Neural progenitor cell (in vitro differentiated cells): ENCODE measurements at regions not wholly inside any gene's neighbourhood (a gene's known extent, or its start where the extent isn't known, plus 50 kb on each side); places are given as distances from the start of the nearest gene placed in this dataset.

Experiments used
- DNase-seq: peaks from one replicate; pipeline ENCODE4 v3.0.0-alpha.2; 2016; ENCODE audit warnings: low spot score
- H2AFZ ChIP-seq: fragments of 200-600 bp; sonication (generic); replicated peaks from 2 replicates; pipeline ENCODE4 v1.6.1; 2016; ENCODE audit warnings: antibody characterized with exemption
- H3F3A ChIP-seq: fragments of 200-600 bp; sonication (generic); 2 replicates; pipeline ENCODE4 v1.6.1; 2016; ENCODE audit warnings: antibody characterized with exemption, low read depth
- H3K27ac ChIP-seq: fragments of 200-600 bp; sonication (generic); 2 replicates; pipeline ENCODE4 v1.5.1; 2016; ENCODE audit warnings: mild to moderate bottlenecking
- H3K27me3 ChIP-seq: fragments of 200-600 bp; sonication (generic); 2 replicates; pipeline ENCODE4 v1.6.1; 2016; ENCODE audit warnings: mild to moderate bottlenecking, moderate library complexity
- H3K36me3 ChIP-seq: fragments of 200-600 bp; sonication (generic); 2 replicates; pipeline ENCODE4 v1.5.1; 2016
- H3K4me1 ChIP-seq: fragments of 200-600 bp; sonication (generic); 2 replicates; pipeline ENCODE4 v1.6.1; 2016; ENCODE audit warnings: mixed run types
- H3K4me2 ChIP-seq: fragments of 200-600 bp; sonication (generic); 2 replicates; pipeline ENCODE4 v1.6.1; 2016
- H3K4me3 ChIP-seq: fragments of 200-600 bp; sonication (generic); 2 replicates; pipeline ENCODE4 v1.5.1; 2016
- H3K79me2 ChIP-seq: fragments of 200-600 bp; sonication (generic); 2 replicates; pipeline ENCODE4 v1.6.1; 2016; ENCODE audit warnings: low read depth
- H3K9ac ChIP-seq: fragments of 200-600 bp; sonication (generic); 2 replicates; pipeline ENCODE4 v1.6.1; 2016
- H3K9me3 ChIP-seq: fragments of 200-600 bp; sonication (generic); 2 replicates; pipeline ENCODE4 v1.5.1; 2016; ENCODE audit warnings: low read depth
- H4K20me1 ChIP-seq: fragments of 200-600 bp; sonication (generic); 2 replicates; pipeline ENCODE4 v1.6.1; 2016; ENCODE audit warnings: low read depth
- H3K27ac Mint-ChIP-seq: 3 replicates; pipeline ENCODE4 v1.8.0; 2021; ENCODE audit warnings: mixed read lengths
- H3K27me3 Mint-ChIP-seq: 2 replicates; pipeline ENCODE4 v1.8.0; 2022; ENCODE audit warnings: low read depth, mild to moderate bottlenecking, inconsistent platforms, moderate library complexity, mixed read lengths; ENCODE audit not compliant: insufficient read depth
- H3K36me3 Mint-ChIP-seq: 3 replicates; pipeline ENCODE4 v1.8.0; 2021; ENCODE audit warnings: mixed read lengths
- H3K4me1 Mint-ChIP-seq: 3 replicates; pipeline ENCODE4 v1.8.0; 2021; ENCODE audit warnings: mixed read lengths
- H3K4me3 Mint-ChIP-seq: 3 replicates; pipeline ENCODE4 v1.8.0; 2021; ENCODE audit warnings: mild to moderate bottlenecking, moderate library complexity, mixed read lengths
- H3K9me3 Mint-ChIP-seq: 3 replicates; pipeline ENCODE4 v1.8.0; 2020; ENCODE audit warnings: mixed read lengths
- EZH2 ChIP-seq: fragments of 200-600 bp; sonication (generic); IDR thresholded peaks from 2 replicates; pipeline ENCODE4 v1.6.1; 2017; ENCODE audit warnings: antibody characterized with exemption, mild to moderate bottlenecking, moderate library complexity
- EZH2phosphoT487 ChIP-seq: fragments of 200-600 bp; sonication (generic); IDR thresholded peaks from 2 replicates; pipeline ENCODE4 v1.6.1; 2017; ENCODE audit warnings: antibody characterized with exemption
- TF ChIP-seq, protein P1 (sequence below): fragments of 200-600 bp; sonication (generic); IDR thresholded peaks from 2 replicates; pipeline ENCODE4 v1.5.1; 2017; ENCODE audit warnings: antibody characterized with exemption, mild to moderate bottlenecking

GRCh38 chr15:38863381-38863780 lies 298.8 kb upstream of the RASGRP1 start:
- Histone ChIP-seq H3K36me3 (no peaks in the 10 kb centered on the region), H3K4me1 (no peaks in the 10 kb centered on the region), H3K4me3 (no peak overlapping the region), H3K9me3 (no peaks in the 10 kb centered on the region), H3K27me3 (no peaks in the 10 kb centered on the region), H4K20me1 (no peaks in the 10 kb centered on the region), H3F3A (no peaks in the 10 kb centered on the region), H2AFZ (no peak overlapping the region), H3K79me2 (no peaks in the 10 kb centered on the region), H3K27ac (no peak overlapping the region), H3K4me2 (no peak overlapping the region), H3K9ac (no peak overlapping the region)
- TF ChIP-seq, protein P1, sequence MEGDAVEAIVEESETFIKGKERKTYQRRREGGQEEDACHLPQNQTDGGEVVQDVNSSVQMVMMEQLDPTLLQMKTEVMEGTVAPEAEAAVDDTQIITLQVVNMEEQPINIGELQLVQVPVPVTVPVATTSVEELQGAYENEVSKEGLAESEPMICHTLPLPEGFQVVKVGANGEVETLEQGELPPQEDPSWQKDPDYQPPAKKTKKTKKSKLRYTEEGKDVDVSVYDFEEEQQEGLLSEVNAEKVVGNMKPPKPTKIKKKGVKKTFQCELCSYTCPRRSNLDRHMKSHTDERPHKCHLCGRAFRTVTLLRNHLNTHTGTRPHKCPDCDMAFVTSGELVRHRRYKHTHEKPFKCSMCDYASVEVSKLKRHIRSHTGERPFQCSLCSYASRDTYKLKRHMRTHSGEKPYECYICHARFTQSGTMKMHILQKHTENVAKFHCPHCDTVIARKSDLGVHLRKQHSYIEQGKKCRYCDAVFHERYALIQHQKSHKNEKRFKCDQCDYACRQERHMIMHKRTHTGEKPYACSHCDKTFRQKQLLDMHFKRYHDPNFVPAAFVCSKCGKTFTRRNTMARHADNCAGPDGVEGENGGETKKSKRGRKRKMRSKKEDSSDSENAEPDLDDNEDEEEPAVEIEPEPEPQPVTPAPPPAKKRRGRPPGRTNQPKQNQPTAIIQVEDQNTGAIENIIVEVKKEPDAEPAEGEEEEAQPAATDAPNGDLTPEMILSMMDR: no peak
- TF ChIP-seq EZH2 (no peak), EZH2phosphoT487 (no peak)
- no peak for DNase-seq
- Mint-ChIP-seq H3K27me3 (peaks cover 7% of the 10 kb centered on the region), H3K9me3 (peaks cover 2% of the 10 kb centered on the region), H3K27ac (no peak overlapping the region), H3K4me3 (no peak overlapping the region), H3K36me3 (no peaks in the 10 kb centered on the region), H3K4me1 (peaks cover 9% of the 10 kb centered on the region)

- no peak overlapping the region for H3K9ac ChIP-seq
- H3K79me2 ChIP-seq: no peaks in the 10 kb centered on the region
- no peaks in the 10 kb centered on the region for H3K36me3 Mint-ChIP-seq
- no peak overlapping the region for H2AFZ ChIP-seq
- H3K4me3 ChIP-seq: no peak overlapping the region
- H3K4me3 Mint-ChIP-seq: no peak overlapping the region
- peaks cover 7% of the 10 kb centered on the region for H3K27me3 Mint-ChIP-seq
- H4K20me1 ChIP-seq: no peaks in the 10 kb centered on the region
- H3K27me3 ChIP-seq: no peaks in the 10 kb centered on the region
- H3F3A ChIP-seq: no peaks in the 10 kb centered on the region
- no peak overlapping the region for H3K27ac Mint-ChIP-seq
- H3K9me3 Mint-ChIP-seq: peaks cover 2% of the 10 kb centered on the region
- TF ChIP-seq, protein P1: no peak
- TF ChIP-seq EZH2 (no peak), EZH2phosphoT487 (no peak)
- H3K4me2 ChIP-seq: no peak overlapping the region
- H3K27ac ChIP-seq: no peak overlapping the region
- no peaks in the 10 kb centered on the region for H3K36me3 ChIP-seq
- H3K4me1 Mint-ChIP-seq: peaks cover 9% of the 10 kb centered on the region
- H3K4me1 ChIP-seq: no peaks in the 10 kb centered on the region
- no peak for DNase-seq
- H3K9me3 ChIP-seq: no peaks in the 10 kb centered on the region
Observed at GRCh38 chr15:38864122-38864521, 299.5 kb upstream of the RASGRP1 start.

- Histone ChIP-seq H3K4me2 (no peak overlapping the region), H3K79me2 (no peaks in the 10 kb centered on the region), H3K27ac (no peak overlapping the region), H3K9ac (no peak overlapping the region), H3K36me3 (no peaks in the 10 kb centered on the region), H3K4me3 (no peak overlapping the region), H3K27me3 (no peaks in the 10 kb centered on the region), H4K20me1 (no peaks in the 10 kb centered on the region), H2AFZ (no peak overlapping the region), H3K4me1 (no peaks in the 10 kb centered on the region), H3F3A (no peaks in the 10 kb centered on the region), H3K9me3 (no peaks in the 10 kb centered on the region)
- Mint-ChIP-seq H3K36me3 (no peaks in the 10 kb centered on the region), H3K9me3 (peaks cover 2% of the 10 kb centered on the region), H3K4me3 (no peak overlapping the region), H3K27me3 (peaks cover 7% of the 10 kb centered on the region), H3K27ac (no peak overlapping the region), H3K4me1 (peaks cover 9% of the 10 kb centered on the region)
- TF ChIP-seq, protein P1: no peak
- no peak for TF ChIP-seq EZH2phosphoT487
- no peak for TF ChIP-seq EZH2
- DNase-seq: no peak
Observed at GRCh38 chr15:38864827-38865581, 300.4 kb upstream of the RASGRP1 start.
